Testis (tissue), 2 donors: ENCODE measurements at regions not wholly inside any gene's neighbourhood (a gene's known extent, or its start where the extent isn't known, plus 50 kb on each side); places are given as distances from the start of the nearest gene placed in this dataset.

Experiments used
- POLR2A ChIP-seq: fragments of 450-650 bp; IDR thresholded peaks from one replicate; pipeline ENCODE4 v1.6.1; 2017; ENCODE audit warnings: antibody characterized with exemption, mild to moderate bottlenecking, moderate library complexity
- TF ChIP-seq, protein P1 (sequence below), 3 experiments: fragments of 450-650 bp in 2 of 3; fragments of 200-600 bp in 1 of 3; sonication (generic) in 1 of 3; IDR thresholded peaks; one replicate each; pipeline ENCODE4 v1.5.1; 2016 to 2019; ENCODE audit warnings: antibody characterized with exemption in 3 of 3, mild to moderate bottlenecking in 2 of 3, moderate library complexity in 1 of 3

- TF ChIP-seq, protein P1, sequence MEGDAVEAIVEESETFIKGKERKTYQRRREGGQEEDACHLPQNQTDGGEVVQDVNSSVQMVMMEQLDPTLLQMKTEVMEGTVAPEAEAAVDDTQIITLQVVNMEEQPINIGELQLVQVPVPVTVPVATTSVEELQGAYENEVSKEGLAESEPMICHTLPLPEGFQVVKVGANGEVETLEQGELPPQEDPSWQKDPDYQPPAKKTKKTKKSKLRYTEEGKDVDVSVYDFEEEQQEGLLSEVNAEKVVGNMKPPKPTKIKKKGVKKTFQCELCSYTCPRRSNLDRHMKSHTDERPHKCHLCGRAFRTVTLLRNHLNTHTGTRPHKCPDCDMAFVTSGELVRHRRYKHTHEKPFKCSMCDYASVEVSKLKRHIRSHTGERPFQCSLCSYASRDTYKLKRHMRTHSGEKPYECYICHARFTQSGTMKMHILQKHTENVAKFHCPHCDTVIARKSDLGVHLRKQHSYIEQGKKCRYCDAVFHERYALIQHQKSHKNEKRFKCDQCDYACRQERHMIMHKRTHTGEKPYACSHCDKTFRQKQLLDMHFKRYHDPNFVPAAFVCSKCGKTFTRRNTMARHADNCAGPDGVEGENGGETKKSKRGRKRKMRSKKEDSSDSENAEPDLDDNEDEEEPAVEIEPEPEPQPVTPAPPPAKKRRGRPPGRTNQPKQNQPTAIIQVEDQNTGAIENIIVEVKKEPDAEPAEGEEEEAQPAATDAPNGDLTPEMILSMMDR (IDR thresholded peaks at IDR 0.05): no peak
- no peak for TF ChIP-seq POLR2A
These were observed 183.4 kb downstream of the LY86 start for GRCh38 chr6:6771964-6772363.
